Calu3 (cell line): ENCODE measurements at regions not wholly inside any gene's neighbourhood (a gene's known extent, or its start where the extent isn't known, plus 50 kb on each side); places are given as distances from the start of the nearest gene placed in this dataset.

Source experiments
- BruUV-seq: library from RNA; stranded (reverse); fragments of 400-500 nt; replicated peaks from 2 replicates; lab custom pipeline; 2021; lab: Mats Ljungman, UMichigan
- CTCF ChIA-PET: fragments of 300-600 bp; sonication (Branson Sonifier 250); formaldehyde crosslinking; loops from one replicate; lab custom pipeline; 2022; ENCODE audit warnings: antibody characterized with exemption; lab: Charles Lee
- DNase-seq: peaks from one replicate; pipeline ENCODE4 v3.0.0; 2022
- H3K27ac Mint-ChIP-seq: one replicate; pipeline ENCODE4 v1.8.0; 2022; ENCODE audit warnings: mixed read lengths; ENCODE audit not compliant: unreplicated experiment
- H3K27me3 Mint-ChIP-seq: one replicate; pipeline ENCODE4 v1.8.0; 2022; ENCODE audit warnings: mixed read lengths; ENCODE audit not compliant: unreplicated experiment
- H3K36me3 Mint-ChIP-seq: one replicate; pipeline ENCODE4 v1.8.0; 2022; ENCODE audit warnings: mild to moderate bottlenecking, moderate library complexity, mixed read lengths; ENCODE audit not compliant: insufficient read depth, unreplicated experiment
- H3K4me1 Mint-ChIP-seq: one replicate; pipeline ENCODE4 v1.8.0; 2022; ENCODE audit warnings: mild to moderate bottlenecking, low read depth, mixed read lengths; ENCODE audit not compliant: unreplicated experiment
- H3K4me3 Mint-ChIP-seq: one replicate; pipeline ENCODE4 v1.8.0; 2022; ENCODE audit warnings: mild to moderate bottlenecking, low read depth, moderate library complexity, mixed read lengths; ENCODE audit not compliant: unreplicated experiment
- H3K9me3 Mint-ChIP-seq: one replicate; pipeline ENCODE4 v1.8.0; 2022; ENCODE audit warnings: low read depth, mixed read lengths; ENCODE audit not compliant: unreplicated experiment
- CTCF ChIP-seq: fragments of 200-600 bp; IDR thresholded peaks from one replicate; pipeline ENCODE4 v1.8.0; 2022; ENCODE audit warnings: antibody characterized with exemption; ENCODE audit not compliant: unreplicated experiment
- intact Hi-C: fragments of 100-400 bp; cut with micrococcal nuclease; formaldehyde crosslinking; loops from one replicate; pipeline ENCODE4 v1.10.0; 2022; ENCODE audit not compliant: unreplicated experiment

- Mint-ChIP-seq H3K4me3 (no peak overlapping the region), H3K4me1 (peaks cover 24% of the 10 kb centered on the region), H3K27ac (no peak overlapping the region), H3K9me3 (no peaks in the 10 kb centered on the region), H3K27me3 (no peaks in the 10 kb centered on the region), H3K36me3 (no peaks in the 10 kb centered on the region)
- no peak for DNase-seq
- no peak for TF ChIP-seq CTCF
- intact Hi-C loops, result no loop called here
- no TSS peak for BruUV-seq
- CTCF ChIA-PET, result no interaction called here
These were observed 249.7 kb upstream of the PITRM1 start for GRCh38 chr10:3422282-3422681.

GRCh38 chr10:3421537-3422257 lies 249.1 kb upstream of the PITRM1 start:
- no TSS peak for BruUV-seq
- H3K4me1 Mint-ChIP-seq, result peaks cover 24% of the 10 kb centered on the region
- no peaks in the 10 kb centered on the region for H3K27me3 Mint-ChIP-seq
- CTCF ChIA-PET, result no interaction called here
- no peak for TF ChIP-seq CTCF
- intact Hi-C loops, result no loop called here
- no peak overlapping the region for H3K4me3 Mint-ChIP-seq
- no peak overlapping the region for H3K27ac Mint-ChIP-seq
- H3K36me3 Mint-ChIP-seq, result no peaks in the 10 kb centered on the region
- DNase-seq, result no peak
- H3K9me3 Mint-ChIP-seq, result no peaks in the 10 kb centered on the region

- CTCF ChIA-PET, result no interaction called here
These were observed 248.2 kb upstream of the PITRM1 start for GRCh38 chr10:3420527-3421469.

More at GRCh38 chr10:3420527-3421469, 248.2 kb upstream of the PITRM1 start:
- Mint-ChIP-seq H3K4me3 (no peak overlapping the region), H3K36me3 (no peaks in the 10 kb centered on the region), H3K27me3 (no peaks in the 10 kb centered on the region), H3K9me3 (no peaks in the 10 kb centered on the region), H3K4me1 (peaks cover 15% of the 10 kb centered on the region), H3K27ac (no peak overlapping the region)
- TF ChIP-seq CTCF, result no peak
- intact Hi-C loops, result no loop called here
- no peak for DNase-seq
- BruUV-seq, result no TSS peak
